Activated naive CD8-positive, alpha-beta T cell treated with anti-CD3 and anti-CD28 coated beads for 36 hours (primary cell): ENCODE measurements at regions not wholly inside any gene's neighbourhood (a gene's known extent, or its start where the extent isn't known, plus 50 kb on each side); places are given as distances from the start of the nearest gene placed in this dataset.

Experiments
- DNase-seq: peaks from one replicate; pipeline ENCODE4 v3.0.0; 2021
- H3K27ac Mint-ChIP-seq: one replicate; pipeline ENCODE4 v1.8.0; 2022; ENCODE audit warnings: mild to moderate bottlenecking, moderate library complexity, mixed read lengths
- H3K27me3 Mint-ChIP-seq: one replicate; pipeline ENCODE4 v1.8.0; 2022; ENCODE audit warnings: mild to moderate bottlenecking, mixed read lengths
- H3K36me3 Mint-ChIP-seq: one replicate; pipeline ENCODE4 v1.8.0; 2021; ENCODE audit warnings: mild to moderate bottlenecking, mixed read lengths
- H3K4me1 Mint-ChIP-seq: one replicate; pipeline ENCODE4 v1.8.0; 2021; ENCODE audit warnings: mixed read lengths
- H3K4me3 Mint-ChIP-seq: one replicate; pipeline ENCODE4 v1.8.0; 2022; ENCODE audit warnings: mild to moderate bottlenecking, moderate library complexity, mixed read lengths
- H3K9me3 Mint-ChIP-seq: one replicate; pipeline ENCODE4 v1.8.0; 2022; ENCODE audit warnings: mixed read lengths

DNA sequence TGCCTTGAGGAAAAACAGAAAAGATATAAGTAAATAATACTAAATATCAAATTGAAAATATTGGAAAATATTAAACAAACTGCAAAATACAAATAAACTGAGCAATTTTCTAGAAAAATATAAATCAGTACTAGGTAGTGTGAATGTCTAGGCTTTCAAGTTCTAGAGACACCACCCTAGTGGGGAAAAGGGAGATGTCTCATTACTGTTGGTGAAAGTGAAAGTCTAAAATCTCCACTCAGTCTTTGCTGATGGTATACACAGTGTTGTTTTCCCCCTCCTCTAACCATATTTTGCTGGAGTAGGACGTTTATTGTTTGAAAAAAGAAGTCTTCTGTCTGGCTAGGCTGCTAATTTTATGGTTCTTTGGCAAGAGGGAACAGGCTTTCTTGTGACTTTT, 1368.9 kb downstream of the OTOL1 start:
- Mint-ChIP-seq H3K4me1 (no peaks in the 10 kb centered on the region), H3K27me3 (no peaks in the 10 kb centered on the region), H3K9me3 (peaks cover 4% of the 10 kb centered on the region), H3K36me3 (no peaks in the 10 kb centered on the region), H3K27ac (no peak overlapping the region), H3K4me3 (no peak overlapping the region)
- no peak for DNase-seq

DNA sequence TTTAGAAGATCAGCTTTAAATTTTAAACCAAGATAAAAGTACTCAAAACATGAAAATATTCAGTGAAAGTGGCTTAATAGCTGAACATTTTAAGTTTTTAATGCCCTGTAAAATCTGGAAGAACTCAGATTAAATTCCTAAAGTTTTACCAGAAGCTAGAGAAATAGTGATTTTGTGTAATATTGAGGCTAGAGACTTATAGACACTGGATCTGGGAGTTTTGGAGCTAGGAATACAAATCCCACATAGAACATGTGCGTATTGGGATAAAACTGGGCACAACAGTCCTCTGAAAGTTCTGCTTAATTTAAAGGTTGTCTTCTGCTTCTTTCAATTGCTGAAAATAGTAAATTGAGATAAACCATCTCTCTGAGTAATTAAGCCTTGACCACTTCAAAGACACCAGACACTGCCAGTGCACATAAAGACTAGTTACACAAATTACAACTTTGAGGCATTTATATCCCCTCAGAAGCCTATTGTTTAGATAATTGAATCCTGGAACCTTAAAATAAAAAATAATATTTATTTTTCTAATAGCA, 1382.5 kb downstream of the OTOL1 start:
- Mint-ChIP-seq H3K27me3 (no peaks in the 10 kb centered on the region), H3K4me1 (no peaks in the 10 kb centered on the region), H3K27ac (no peak overlapping the region), H3K9me3 (peaks cover 2% of the 10 kb centered on the region), H3K4me3 (no peak overlapping the region), H3K36me3 (no peaks in the 10 kb centered on the region)
- DNase-seq: no peak

DNA sequence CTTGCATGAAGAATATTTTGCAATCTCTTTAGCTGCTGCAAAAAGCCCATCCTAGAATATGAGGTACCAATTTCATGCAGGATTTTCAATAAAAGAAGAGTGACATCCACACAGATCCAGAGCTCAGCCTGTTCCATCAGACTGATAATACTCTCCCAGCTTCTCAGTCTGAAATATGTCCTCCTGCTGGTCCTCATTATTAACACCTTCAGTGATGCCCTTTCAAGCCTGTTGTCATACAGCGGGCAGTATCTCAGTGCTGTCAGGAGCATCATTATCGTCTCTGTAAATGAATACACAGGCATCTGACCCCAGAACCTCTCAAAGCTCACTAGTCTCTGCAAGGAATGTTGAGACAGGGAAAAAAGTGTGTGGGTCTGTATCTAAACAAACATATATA, 1387.8 kb downstream of the OTOL1 start:
- Mint-ChIP-seq H3K27ac (no peak overlapping the region), H3K27me3 (no peaks in the 10 kb centered on the region), H3K4me1 (no peaks in the 10 kb centered on the region), H3K36me3 (no peaks in the 10 kb centered on the region), H3K9me3 (peaks cover 2% of the 10 kb centered on the region), H3K4me3 (no peak overlapping the region)
- no peak for DNase-seq

DNA sequence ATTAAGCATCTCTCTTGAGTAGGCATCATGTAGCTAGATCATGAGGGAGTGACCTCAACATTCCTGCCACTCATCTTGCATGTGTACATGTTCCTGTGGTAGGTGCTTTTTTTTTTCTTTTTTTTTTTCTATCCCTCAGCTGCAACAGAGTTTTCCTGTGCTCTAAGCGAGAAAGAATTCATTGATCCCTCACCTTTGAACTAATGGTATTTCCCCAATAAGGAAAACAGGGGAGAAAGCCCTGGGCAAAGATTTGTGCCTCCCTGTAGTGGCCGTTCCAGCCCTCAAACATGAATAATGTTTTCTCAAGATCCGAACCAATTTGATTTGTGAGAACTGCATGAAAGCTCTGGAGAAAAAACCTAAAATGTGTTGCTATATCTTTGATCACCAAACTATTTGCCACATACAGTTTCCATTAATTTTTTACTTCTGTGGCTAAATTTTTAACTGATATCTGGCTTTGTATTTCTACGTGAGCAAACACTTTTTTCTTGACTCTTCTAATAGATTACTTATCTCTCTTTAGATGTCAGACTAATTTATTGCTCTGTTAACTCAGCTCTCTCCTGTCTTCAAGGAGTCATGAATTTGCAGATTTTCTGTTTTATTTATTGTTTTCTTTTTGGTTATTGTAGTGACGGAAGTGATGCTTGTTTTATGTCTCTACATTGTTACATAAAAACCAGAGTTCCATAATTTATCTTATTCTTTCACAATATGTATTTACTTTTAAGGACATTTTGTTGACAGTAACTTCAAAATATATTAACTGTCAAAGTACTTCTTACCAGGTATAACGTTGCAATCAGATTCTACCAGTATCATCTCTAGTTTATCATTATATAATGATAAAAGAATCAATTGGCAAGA, 1396.5 kb downstream of the OTOL1 start:
- H3K27ac Mint-ChIP-seq: no peak overlapping the region
- no peaks in the 10 kb centered on the region for H3K36me3 Mint-ChIP-seq
- H3K9me3 Mint-ChIP-seq: peaks cover 4% of the 10 kb centered on the region
- no peak overlapping the region for H3K4me3 Mint-ChIP-seq
- no peaks in the 10 kb centered on the region for H3K27me3 Mint-ChIP-seq
- H3K4me1 Mint-ChIP-seq: no peaks in the 10 kb centered on the region
- no peak for DNase-seq

DNA sequence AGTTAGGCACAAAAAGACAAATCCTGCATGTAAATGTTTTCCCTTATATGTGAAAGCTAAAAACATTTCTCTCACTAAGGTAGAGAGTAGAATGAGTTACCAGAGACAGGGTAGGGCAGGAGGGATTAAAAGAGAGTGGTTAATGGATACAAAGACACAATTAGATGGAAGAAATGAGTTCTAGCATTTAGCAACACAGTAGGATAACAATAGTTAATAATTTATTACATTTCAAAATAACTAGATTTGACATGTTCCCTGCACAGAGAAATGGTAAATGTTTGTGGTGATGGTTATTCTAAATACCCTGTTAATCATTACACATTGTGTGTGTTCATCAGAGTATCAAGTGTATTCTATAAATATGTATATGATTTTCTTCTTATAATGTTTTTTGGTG, 1400.7 kb downstream of the OTOL1 start:
- DNase-seq: no peak
- Mint-ChIP-seq H3K4me3 (no peak overlapping the region), H3K9me3 (peaks cover 4% of the 10 kb centered on the region), H3K4me1 (no peaks in the 10 kb centered on the region), H3K36me3 (no peaks in the 10 kb centered on the region), H3K27me3 (no peaks in the 10 kb centered on the region), H3K27ac (no peak overlapping the region)

DNA sequence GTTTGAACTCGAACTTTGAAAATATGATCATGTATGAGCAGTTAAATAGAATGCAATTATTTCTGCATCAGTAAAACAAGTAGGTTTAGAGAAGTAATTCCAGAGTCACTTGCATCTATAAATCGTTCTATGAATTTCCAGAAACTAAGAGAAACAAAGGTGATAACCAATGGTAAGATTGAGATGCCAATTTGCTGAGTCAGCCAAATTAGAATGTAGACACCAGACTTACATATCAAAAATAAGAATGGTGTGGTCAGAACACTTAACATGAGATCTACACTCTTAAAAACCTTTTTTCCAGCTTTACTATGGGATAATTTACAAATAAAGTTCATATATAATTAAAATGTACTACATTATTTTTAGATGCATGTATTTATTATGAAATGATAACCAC, 1435.9 kb downstream of the OTOL1 start:
- no peaks in the 10 kb centered on the region for H3K27me3 Mint-ChIP-seq
- H3K9me3 Mint-ChIP-seq: peaks cover 1% of the 10 kb centered on the region
- H3K27ac Mint-ChIP-seq: no peak overlapping the region
- no peak overlapping the region for H3K4me3 Mint-ChIP-seq
- DNase-seq: no peak
- no peaks in the 10 kb centered on the region for H3K4me1 Mint-ChIP-seq
- no peaks in the 10 kb centered on the region for H3K36me3 Mint-ChIP-seq

DNA sequence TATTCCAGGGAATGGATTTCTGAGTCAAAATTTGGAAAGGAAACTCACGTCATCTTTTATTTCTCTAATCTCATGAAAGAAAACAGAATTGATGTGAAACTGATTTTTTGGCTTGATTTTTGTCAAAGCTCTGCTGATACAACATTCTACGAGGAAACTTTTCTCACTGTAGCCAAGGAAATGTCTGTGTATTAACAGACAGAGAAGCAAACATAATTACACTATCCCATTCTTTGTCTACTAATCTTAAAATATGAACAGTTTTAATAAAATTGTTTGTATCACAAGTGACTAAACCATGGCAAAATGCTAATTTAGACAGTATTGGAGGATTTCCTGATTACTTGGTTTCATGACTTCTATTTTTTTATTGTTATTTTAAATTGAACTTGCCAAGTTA, 1437.0 kb downstream of the OTOL1 start:
- no peak for DNase-seq
- Mint-ChIP-seq H3K27ac (no peak overlapping the region), H3K36me3 (no peaks in the 10 kb centered on the region), H3K4me1 (no peaks in the 10 kb centered on the region), H3K4me3 (no peak overlapping the region), H3K27me3 (no peaks in the 10 kb centered on the region), H3K9me3 (no peaks in the 10 kb centered on the region)

DNA sequence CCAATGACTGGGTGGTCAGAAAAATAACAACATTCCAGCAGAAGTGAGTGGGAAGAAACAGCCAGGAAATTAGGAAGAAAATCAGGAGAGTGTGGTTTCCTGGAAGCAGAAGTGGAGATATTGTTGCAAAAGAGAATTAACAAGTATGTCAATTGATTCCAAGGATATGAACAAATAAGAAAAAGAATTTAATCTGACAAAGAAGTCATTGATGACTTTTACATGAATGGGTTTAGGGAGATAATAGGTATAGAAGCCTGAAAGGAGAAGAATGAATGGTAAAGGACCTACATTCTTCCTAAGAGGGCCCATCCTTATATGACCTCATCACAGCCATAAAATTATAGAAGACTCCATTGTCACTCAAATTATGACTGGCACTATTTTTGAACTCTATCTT, 1440.1 kb downstream of the OTOL1 start:
- Mint-ChIP-seq H3K4me1 (no peaks in the 10 kb centered on the region), H3K27ac (no peak overlapping the region), H3K4me3 (no peak overlapping the region), H3K9me3 (peaks cover 2% of the 10 kb centered on the region), H3K27me3 (no peaks in the 10 kb centered on the region), H3K36me3 (no peaks in the 10 kb centered on the region)
- no peak for DNase-seq

DNA sequence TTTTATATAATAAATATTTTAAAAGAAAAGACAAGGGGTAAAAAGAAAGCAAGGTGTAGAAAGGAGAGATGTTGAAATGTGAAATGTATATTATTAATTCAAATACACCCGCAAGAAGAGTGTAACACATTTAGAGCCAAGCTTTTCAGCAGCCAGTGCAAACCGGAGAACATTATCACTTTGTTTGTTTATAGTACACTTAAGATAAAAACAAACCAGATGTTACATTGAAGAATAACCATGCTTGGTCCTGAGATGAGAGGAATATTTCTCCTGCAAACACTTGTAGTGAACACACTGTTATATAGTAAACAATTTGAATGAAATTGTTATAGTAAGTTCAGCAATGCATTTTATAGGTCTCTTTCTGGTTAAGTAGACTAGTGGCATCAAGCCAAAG, 1441.5 kb downstream of the OTOL1 start:
- DNase-seq: no peak
- Mint-ChIP-seq H3K36me3 (no peaks in the 10 kb centered on the region), H3K9me3 (peaks cover 2% of the 10 kb centered on the region), H3K4me1 (no peaks in the 10 kb centered on the region), H3K27ac (no peak overlapping the region), H3K4me3 (no peak overlapping the region), H3K27me3 (no peaks in the 10 kb centered on the region)

DNA sequence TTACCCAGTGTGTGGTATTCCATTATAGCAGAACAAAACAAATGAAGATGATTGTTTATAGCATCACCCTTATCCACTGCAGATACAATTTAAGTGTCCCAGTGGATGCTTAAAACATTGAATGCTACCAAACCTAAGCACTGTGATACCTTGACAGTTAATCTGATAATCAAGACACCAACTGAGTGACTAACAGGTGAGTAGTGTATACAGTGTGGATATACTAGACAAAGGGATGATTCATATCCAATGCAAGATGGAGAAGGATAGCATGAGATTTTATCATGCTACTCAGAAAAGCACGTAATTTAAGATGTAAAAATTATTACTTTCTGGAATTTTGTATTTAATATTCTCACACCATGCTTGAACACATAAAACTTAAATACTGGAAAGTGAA, 1449.0 kb downstream of the OTOL1 start:
- H3K4me1 Mint-ChIP-seq: no peaks in the 10 kb centered on the region
- H3K4me3 Mint-ChIP-seq: no peak overlapping the region
- no peaks in the 10 kb centered on the region for H3K36me3 Mint-ChIP-seq
- DNase-seq: no peak
- H3K27me3 Mint-ChIP-seq: no peaks in the 10 kb centered on the region
- peaks cover 6% of the 10 kb centered on the region for H3K9me3 Mint-ChIP-seq
- no peak overlapping the region for H3K27ac Mint-ChIP-seq

DNA sequence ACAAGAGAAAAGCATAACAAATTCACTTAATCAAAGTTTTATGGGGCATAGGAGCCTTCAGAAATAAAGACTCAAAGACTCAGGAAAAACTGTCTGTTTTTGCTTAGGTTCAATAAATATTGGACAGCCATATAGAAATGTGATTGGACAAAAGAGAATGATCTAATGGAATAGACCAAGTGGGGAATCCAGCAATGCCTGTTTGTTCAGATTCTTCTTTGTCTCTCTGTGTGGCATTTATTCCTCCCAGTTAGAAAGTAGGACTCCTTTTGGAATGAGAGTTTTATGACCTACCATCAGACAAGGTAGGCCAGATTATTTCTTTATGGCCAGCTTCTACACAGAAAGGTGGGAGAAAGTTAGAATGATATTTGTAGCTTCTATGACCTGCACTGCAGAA, 1460.1 kb downstream of the OTOL1 start:
- Mint-ChIP-seq H3K27ac (no peak overlapping the region), H3K9me3 (peaks cover 2% of the 10 kb centered on the region), H3K36me3 (no peaks in the 10 kb centered on the region), H3K4me3 (no peak overlapping the region), H3K27me3 (no peaks in the 10 kb centered on the region), H3K4me1 (no peaks in the 10 kb centered on the region)
- no peak for DNase-seq

DNA sequence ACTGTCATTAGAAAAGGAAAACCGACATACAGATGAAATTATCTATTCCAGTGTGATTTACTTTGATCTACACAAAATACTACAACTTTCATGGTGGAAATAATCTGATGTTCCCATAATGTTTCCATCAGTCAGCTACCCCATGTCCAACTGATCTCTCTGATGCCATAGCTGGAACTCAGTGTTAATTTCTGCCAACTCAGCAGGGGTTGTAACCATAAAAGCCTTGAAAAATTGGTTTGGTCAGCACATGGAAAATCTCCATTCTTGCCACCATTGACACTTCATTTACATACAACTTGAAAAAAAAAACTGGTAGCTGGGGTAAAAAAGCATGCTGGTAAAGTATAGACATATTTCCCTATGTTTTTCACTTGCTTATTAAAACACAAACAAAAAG, 1463.7 kb downstream of the OTOL1 start:
- no peaks in the 10 kb centered on the region for H3K36me3 Mint-ChIP-seq
- peaks cover 2% of the 10 kb centered on the region for H3K9me3 Mint-ChIP-seq
- DNase-seq: no peak
- H3K4me3 Mint-ChIP-seq: no peak overlapping the region
- no peak overlapping the region for H3K27ac Mint-ChIP-seq
- no peaks in the 10 kb centered on the region for H3K27me3 Mint-ChIP-seq
- no peaks in the 10 kb centered on the region for H3K4me1 Mint-ChIP-seq

DNA sequence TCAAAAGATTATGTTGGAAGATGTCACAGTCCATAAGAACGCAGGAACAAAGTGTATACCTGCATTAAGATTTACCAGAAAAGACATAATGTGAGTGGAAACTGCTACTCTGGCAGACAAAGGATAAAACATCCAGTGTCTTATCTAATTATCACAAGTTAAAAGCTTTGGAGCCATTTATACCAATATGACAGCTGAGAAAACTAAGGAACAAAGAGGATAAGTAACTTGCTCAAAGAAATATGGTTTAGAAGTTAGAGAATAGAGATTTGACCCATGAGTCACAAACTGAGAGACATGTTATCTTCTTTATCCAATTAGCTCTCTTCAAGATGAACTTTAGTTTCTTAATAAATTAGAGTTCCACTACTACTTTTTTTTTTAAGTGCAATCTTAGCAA, 1473.7 kb downstream of the OTOL1 start:
- no peaks in the 10 kb centered on the region for H3K4me1 Mint-ChIP-seq
- DNase-seq: no peak
- no peaks in the 10 kb centered on the region for H3K27me3 Mint-ChIP-seq
- no peak overlapping the region for H3K27ac Mint-ChIP-seq
- H3K4me3 Mint-ChIP-seq: no peak overlapping the region
- no peaks in the 10 kb centered on the region for H3K36me3 Mint-ChIP-seq
- peaks cover 11% of the 10 kb centered on the region for H3K9me3 Mint-ChIP-seq

DNA sequence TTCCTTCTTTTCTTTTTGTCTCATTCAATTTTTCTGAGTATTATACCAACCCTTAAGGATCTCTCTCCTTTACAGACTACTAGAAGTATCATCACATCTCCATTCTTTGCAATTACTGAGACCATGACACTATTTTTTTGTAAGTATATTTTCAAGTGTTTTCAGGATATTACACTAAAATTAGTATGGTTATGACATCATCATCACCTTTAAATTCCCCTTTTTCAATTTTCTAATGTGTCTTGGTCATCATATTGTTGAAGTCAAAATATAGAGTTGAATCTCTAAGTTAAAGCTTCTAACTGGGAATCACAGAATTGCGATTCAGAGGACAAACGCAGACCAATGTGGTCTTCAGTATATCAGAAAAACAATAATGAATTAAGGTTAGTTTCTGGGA, 1475.1 kb downstream of the OTOL1 start:
- Mint-ChIP-seq H3K36me3 (no peaks in the 10 kb centered on the region), H3K4me3 (no peak overlapping the region), H3K27ac (no peak overlapping the region), H3K4me1 (no peaks in the 10 kb centered on the region), H3K27me3 (no peaks in the 10 kb centered on the region), H3K9me3 (peaks cover 6% of the 10 kb centered on the region)
- no peak for DNase-seq

DNA sequence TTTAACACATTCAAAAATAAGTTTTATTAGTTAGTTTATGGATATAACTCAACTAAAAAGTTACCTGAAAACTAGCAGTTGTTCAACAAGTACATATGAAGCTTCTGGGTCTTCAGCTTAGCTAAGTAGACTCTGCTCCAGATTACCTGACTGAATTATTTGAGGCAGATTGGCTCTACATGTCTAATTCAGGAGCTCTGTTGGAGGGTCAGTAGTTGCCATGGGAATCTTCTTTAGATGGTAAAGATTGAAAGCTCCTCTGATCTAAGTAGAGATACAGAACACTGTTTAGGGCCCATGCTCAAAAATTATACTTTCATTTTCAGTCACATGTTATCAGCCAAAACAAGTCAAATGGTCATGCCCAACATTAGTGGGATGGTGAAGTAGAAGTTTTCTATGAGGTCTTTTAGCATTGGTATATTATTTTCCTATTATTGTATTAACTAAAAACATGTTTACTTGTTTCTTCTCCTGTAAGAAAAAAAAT, 1476.9 kb downstream of the OTOL1 start:
- Mint-ChIP-seq H3K4me3 (no peak overlapping the region), H3K36me3 (no peaks in the 10 kb centered on the region), H3K9me3 (peaks cover 4% of the 10 kb centered on the region), H3K4me1 (no peaks in the 10 kb centered on the region), H3K27ac (no peak overlapping the region), H3K27me3 (no peaks in the 10 kb centered on the region)
- DNase-seq: no peak

DNA sequence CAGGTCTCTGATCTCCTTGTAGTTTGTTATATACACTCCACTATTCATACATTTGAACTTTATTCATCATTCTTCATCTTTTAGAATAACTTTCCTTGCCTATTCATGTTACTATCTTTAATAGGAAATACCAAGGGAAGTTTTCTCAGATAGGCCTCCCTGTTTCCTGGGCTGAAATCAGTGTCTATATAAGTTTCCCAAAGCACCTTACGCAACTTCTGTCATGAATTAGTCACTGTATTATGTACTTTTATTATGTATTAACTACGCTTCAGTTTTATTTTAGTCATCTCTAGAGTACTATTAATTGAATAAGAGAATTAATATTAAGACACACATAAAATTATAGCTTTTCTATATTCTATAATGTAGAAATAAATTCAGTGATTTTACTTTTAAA, 1481.5 kb downstream of the OTOL1 start:
- DNase-seq: no peak
- Mint-ChIP-seq H3K27me3 (no peaks in the 10 kb centered on the region), H3K27ac (no peak overlapping the region), H3K9me3 (peaks cover 1% of the 10 kb centered on the region), H3K4me3 (no peak overlapping the region), H3K36me3 (no peaks in the 10 kb centered on the region), H3K4me1 (no peaks in the 10 kb centered on the region)
